A673 (cell line): ENCODE measurements at regions not wholly inside any gene's neighbourhood (a gene's known extent, or its start where the extent isn't known, plus 50 kb on each side); places are given as distances from the start of the nearest gene placed in this dataset.

ENCODE experiments used
- CTCF ChIP-seq: fragments of 300-800, 200-600 bp; sonication (generic); conservative IDR thresholded peaks from 2 replicates; pipeline ENCODE4 v1.5.1; 2017; ENCODE audit warnings: low read depth, mild to moderate bottlenecking, antibody characterized with exemption, low read length, moderate library complexity, mixed read lengths
- EZH2 ChIP-seq: fragments of 200-600 bp; sonication (generic); IDR thresholded peaks from 2 replicates; pipeline ENCODE4 v1.6.1; 2017; ENCODE audit warnings: borderline replicate concordance, low read depth, mild to moderate bottlenecking, mixed read lengths, antibody characterized with exemption, low read length; ENCODE audit not compliant: poor library complexity, severe bottlenecking

- no peak for TF ChIP-seq CTCF
- TF ChIP-seq EZH2: no peak
Observed at GRCh38 chr12:90499795-90500194, 455.2 kb downstream of the CCER1 start.
